Adrenal gland (tissue), 9 donors: ENCODE measurements at regions not wholly inside any gene's neighbourhood (a gene's known extent, or its start where the extent isn't known, plus 50 kb on each side); places are given as distances from the start of the nearest gene placed in this dataset.

Source experiments
- DNase-seq, 7 donors: peaks; one replicate each; pipeline ENCODE4 v3.0.0-alpha.2; 2019 to 2020
- H3K27ac ChIP-seq, 5 donors: fragments of 200-600 bp; sonication (generic) in 4 of 5; 1 replicate in 3 of 5; 2 replicates in 2 of 5; pipeline versions ENCODE4 v1.5.1 to v1.8.0; 2016 to 2020; ENCODE audit warnings: mild to moderate bottlenecking in 1 of 5
- H3K27me3 ChIP-seq: fragments of 200-600 bp; 2 replicates; pipeline ENCODE4 v1.8.0; 2021
- H3K36me3 ChIP-seq, 2 donors: fragments of 200-600 bp; replicated peaks in 1 of 2; 1 replicate in 1 of 2; 2 replicates in 1 of 2; pipeline versions ENCODE4 v1.5.1 to v1.8.0; 2018 to 2022
- H3K4me1 ChIP-seq, 2 donors: fragments of 200-600 bp; replicated peaks in 1 of 2; 1 replicate in 1 of 2; 2 replicates in 1 of 2; pipeline versions ENCODE4 v1.5.1 to v1.8.0; 2018 to 2021
- H3K4me3 ChIP-seq, 4 donors: fragments of 200-600 bp; sonication (generic) in 3 of 4; one replicate each; pipeline ENCODE4 v1.5.1; 2016 to 2018
- H3K9me3 ChIP-seq, 3 donors: fragments of 200-600 bp; sonication (generic) in 1 of 3; replicated peaks in 1 of 3; 1 replicate in 2 of 3; 2 replicates in 1 of 3; pipeline versions ENCODE4 v1.5.1 to v1.8.0; 2016 to 2021
- CTCF ChIP-seq, 6 experiments: fragments of 450-650 bp in 4 of 6; fragments of 200-600 bp in 2 of 6; sonication (generic) in 1 of 6; IDR thresholded peaks; 1 replicate in 5 of 6; 2 replicates in 1 of 6; pipeline versions ENCODE4 v1.5.1 to v1.8.0; 2016 to 2021; ENCODE audit warnings: antibody characterized with exemption in 6 of 6, mild to moderate bottlenecking in 2 of 6, moderate library complexity in 1 of 6
- POLR2A ChIP-seq, 2 donors: fragments of 450-650 bp; IDR thresholded peaks; one replicate each; pipeline ENCODE4 v1.6.1; 2017; ENCODE audit warnings: antibody characterized with exemption in 2 of 2, mild to moderate bottlenecking in 2 of 2, moderate library complexity in 1 of 2
- WGBS, 4 donors: extraction: QIAGEN DNeasy Blood & Tissue Kit in 2 of 4; methylation state at CpG; one replicate each; pipeline versions ENCODE4 v1.1.5 to v1.1.7; 2013 to 2017; 5-methylcytosine and 5-hydroxymethylcytosine counted together
- intact Hi-C, 2 donors: fragments of 100-400 bp; cut with DNase I; formaldehyde crosslinking; loops; one replicate each; pipeline versions ENCODE4 v1.14.1 to v1.15.0; 2022 to 2023
- donor health status: healthy with polysubstance abuse.
- donor health status: Bipolar disorder and iron deficiency.
- donor health status: DM: yes; HTN: yes; CAD: no.
- donor health status: DM: no; HTN: no; CAD: no.
- donor health status: DM: no; HTN: no; CAD: no.

GRCh38 chr5:20300110-20300509, 312.1 kb upstream of the CDH18 start:
- TF ChIP-seq POLR2A (IDR thresholded peaks at IDR 0.05): no peak
- TF ChIP-seq CTCF (IDR thresholded peaks at IDR 0.05): no peak
- H3K9me3 ChIP-seq: no peaks in the 10 kb centered on the region
- no peaks in the 10 kb centered on the region for H3K4me1 ChIP-seq
- DNase-seq: no peak
- no peaks in the 10 kb centered on the region for H3K27me3 ChIP-seq
- H3K4me3 ChIP-seq: no peak overlapping the region
- intact Hi-C loops: no loop called here
- no peaks in the 10 kb centered on the region for H3K36me3 ChIP-seq
- WGBS, 4 donors: 41 to 59% (median 53%) methylated on average over 4 of the region's 4 CpGs
- H3K27ac ChIP-seq: no peak overlapping the region

GRCh38 chr5:20294696-20295095, 306.7 kb upstream of the CDH18 start:
- no peaks in the 10 kb centered on the region for H3K4me1 ChIP-seq
- no peak for DNase-seq
- TF ChIP-seq POLR2A (IDR thresholded peaks at IDR 0.05) (no peak), CTCF (IDR thresholded peaks at IDR 0.05) (no peak)
- no peaks in the 10 kb centered on the region for H3K9me3 ChIP-seq
- intact Hi-C loops: no loop called here
- H3K36me3 ChIP-seq: no peaks in the 10 kb centered on the region
- H3K27me3 ChIP-seq: no peaks in the 10 kb centered on the region
- H3K4me3 ChIP-seq: no peak overlapping the region
- H3K27ac ChIP-seq: no peak overlapping the region

GRCh38 chr5:20291766-20292165, 303.8 kb upstream of the CDH18 start:
- Histone ChIP-seq H3K4me1 (no peaks in the 10 kb centered on the region), H3K36me3 (no peaks in the 10 kb centered on the region), H3K4me3 (no peak overlapping the region), H3K27me3 (no peaks in the 10 kb centered on the region), H3K27ac (no peak overlapping the region), H3K9me3 (no peaks in the 10 kb centered on the region)
- DNase-seq: no peak
- WGBS, 4 donors: 82 to 87% (median 84%) methylated on average over 3 of the region's 3 CpGs
- intact Hi-C loops: no loop called here
- no peak for TF ChIP-seq CTCF (IDR thresholded peaks at IDR 0.05)
- no peak for TF ChIP-seq POLR2A (IDR thresholded peaks at IDR 0.05)

GRCh38 chr5:20287640-20288039, 299.6 kb upstream of the CDH18 start:
- DNase-seq: no peak
- H3K36me3 ChIP-seq: no peaks in the 10 kb centered on the region
- intact Hi-C loops: no loop called here
- no peak overlapping the region for H3K4me3 ChIP-seq
- no peaks in the 10 kb centered on the region for H3K9me3 ChIP-seq
- 33 to 49% (median 40%) methylated on average over 4 of the region's 4 CpGs for WGBS, 4 donors
- TF ChIP-seq CTCF (IDR thresholded peaks at IDR 0.05) (no peak), POLR2A (IDR thresholded peaks at IDR 0.05) (no peak)
- H3K4me1 ChIP-seq: no peaks in the 10 kb centered on the region
- H3K27me3 ChIP-seq: no peaks in the 10 kb centered on the region
- H3K27ac ChIP-seq: no peak overlapping the region
